ENCODE measurements at regions not wholly inside any gene's neighbourhood (a gene's known extent, or its start where the extent isn't known, plus 50 kb on each side); places are given as distances from the start of the nearest gene placed in this dataset.
"Not testable (repeated sequence)": the region's sequence is repeated elsewhere in the genome, so short reads cannot be mapped to it uniquely, and the experiment has no call there.

- DNase-seq: no peak
Observed at GRCh38 chr3:194028434-194029004, 107.4 kb upstream of the HES1 start.

DNA sequence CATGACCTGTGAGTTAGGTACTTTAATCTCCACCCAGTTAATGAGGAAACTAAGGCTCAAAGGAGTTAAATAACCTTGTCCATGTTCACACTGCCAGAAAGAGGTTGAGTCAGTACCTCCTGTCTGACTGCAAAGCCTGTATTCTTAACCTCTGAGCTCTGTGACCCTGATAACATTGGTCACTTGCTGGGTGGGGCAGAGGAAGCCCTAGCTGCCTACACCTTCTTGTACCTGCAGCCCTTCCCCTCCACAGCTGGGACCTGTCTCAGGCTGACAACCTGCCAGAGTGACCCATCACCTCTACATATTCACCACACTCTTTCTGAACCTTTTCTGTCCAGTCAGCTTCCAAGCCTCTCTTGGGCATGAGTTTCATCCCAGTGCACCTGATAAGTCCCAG is 106.1 kb upstream of the HES1 start:
- DNase-seq: no peak

- peak; percentile 25 to 35 for DNase-seq
Observed at GRCh38 chr3:194030372-194030771, 105.6 kb upstream of the HES1 start.

- DNase-seq: no peak
Observed at GRCh38 chr3:194031349-194031748, 104.6 kb upstream of the HES1 start.

DNA sequence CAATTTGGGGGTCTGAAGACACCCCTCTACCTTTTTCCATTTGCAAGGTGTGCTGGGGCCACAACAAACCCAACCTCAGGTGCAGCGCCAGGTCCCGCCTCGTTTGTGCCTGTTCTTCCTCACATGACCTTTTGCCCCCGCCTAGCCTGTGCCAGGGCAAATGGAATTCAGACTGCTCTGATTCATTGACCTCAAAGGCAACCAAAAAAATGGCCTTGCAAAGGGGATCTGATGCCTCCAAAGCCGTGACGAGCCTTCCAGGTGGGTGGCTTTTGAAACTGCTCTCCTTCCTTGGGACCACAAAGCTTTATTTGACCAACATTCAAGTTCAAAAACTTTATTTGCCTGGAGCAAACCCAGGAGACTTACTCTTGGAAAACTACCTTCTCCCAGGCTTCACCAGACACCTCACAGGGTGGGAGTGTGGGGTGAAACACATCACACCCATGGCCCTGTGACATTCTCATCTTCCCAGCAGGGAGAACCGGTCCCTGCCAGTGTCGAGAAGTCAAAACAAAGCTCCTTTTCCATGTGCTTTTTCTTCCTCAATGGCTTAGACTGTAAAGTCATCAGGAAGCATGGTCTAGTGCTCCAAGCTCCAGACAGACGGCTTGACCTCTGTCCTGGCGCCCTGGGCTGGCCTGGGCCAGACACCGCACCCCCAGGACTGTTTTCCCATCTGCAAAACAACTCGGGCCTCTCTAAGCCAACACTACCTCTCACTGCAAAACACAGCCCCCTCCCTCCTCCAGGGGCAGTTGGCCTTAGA is 103.9 kb upstream of the HES1 start:
- DNase-seq: no peak

GRCh38 chr3:194032828-194033435 is 103.0 kb upstream of the HES1 start:
- no peak for DNase-seq

- DNase-seq: no peak
Observed at GRCh38 chr3:194034346-194035336, 101.3 kb upstream of the HES1 start.

DNA sequence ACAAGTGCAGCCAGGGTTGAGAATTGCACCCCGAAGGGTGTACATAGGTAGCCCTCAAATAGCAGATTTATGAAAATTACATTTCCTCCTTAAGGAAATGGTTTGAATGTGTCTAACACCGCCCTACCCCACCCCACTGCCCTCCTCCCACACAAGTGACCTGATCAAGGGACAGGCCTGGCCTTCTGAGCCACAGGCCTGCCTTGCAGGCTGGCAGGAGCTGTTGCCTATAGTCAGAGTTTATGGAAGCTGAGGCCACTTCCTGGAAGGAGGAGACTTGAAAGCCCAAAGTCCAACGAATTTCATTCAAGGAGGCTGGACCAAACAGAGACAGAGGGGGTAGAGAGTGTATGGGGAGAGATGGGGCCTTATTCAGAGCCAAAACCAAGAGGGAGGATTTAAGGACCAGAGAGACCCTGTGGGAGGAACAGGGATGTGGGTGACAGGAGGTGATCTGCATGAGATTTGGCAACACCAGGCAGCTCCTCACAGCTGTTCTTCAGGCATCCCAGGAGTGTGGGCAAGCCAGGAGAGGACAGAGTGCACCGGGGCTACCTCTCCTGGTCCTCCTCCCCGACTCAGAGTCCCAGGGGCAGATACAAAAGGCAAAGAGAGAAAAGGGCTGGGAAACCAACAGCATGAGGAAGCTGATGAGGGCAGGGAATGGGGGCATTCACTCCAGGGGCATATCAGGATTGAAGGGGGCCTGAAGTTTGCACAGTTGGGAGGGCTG is 100.4 kb upstream of the HES1 start:
- DNase-seq: no peak

GRCh38 chr3:194036842-194037241 is 99.1 kb upstream of the HES1 start:
- no peak for DNase-seq

GRCh38 chr3:194038346-194038745 is 97.6 kb upstream of the HES1 start:
- DNase-seq: not testable (repeated sequence)

- DNase-seq: no peak
Observed at GRCh38 chr3:194038960-194039359, 97.0 kb upstream of the HES1 start.

GRCh38 chr3:194040516-194041273 is 95.3 kb upstream of the HES1 start:
- no peak for DNase-seq

DNA sequence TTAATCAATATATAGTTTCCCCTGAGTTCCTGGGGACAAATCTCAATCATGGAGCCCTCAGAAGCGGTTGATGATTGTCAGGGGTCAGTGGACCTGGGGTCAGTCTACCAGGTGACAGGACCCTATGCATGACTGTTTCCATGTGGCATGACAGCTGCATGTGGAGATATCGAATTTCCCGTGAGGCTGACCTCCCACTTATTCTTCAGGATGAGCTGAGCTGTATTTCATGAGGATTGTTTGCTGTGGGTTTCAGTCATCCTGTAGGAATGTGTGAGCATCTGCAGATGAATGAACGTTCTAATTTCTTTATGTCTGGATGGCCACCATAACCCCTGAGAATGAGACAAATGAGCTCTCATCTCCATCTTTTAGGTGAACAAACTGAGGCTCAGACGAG is 93.0 kb upstream of the HES1 start:
- DNase-seq: no peak

DNA sequence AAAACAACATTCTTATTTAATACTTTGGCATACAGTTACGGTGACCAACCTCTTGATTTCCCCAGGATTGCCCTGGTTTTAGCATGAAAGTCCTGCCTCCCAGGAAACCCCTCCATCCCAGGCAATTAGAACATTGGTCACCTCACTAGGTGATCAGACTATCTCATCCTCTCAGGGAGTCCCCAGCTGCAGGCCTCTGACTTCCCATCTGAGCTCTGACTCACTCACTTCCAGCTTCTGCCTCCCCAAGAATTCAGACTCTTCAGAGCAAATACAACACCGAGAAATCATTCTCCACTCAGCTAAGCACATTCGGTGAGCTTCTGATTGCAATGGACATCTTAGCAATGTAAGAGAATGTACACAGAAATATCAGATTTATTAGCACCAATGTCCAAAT is 92.4 kb upstream of the HES1 start:
- DNase-seq: no peak

DNA sequence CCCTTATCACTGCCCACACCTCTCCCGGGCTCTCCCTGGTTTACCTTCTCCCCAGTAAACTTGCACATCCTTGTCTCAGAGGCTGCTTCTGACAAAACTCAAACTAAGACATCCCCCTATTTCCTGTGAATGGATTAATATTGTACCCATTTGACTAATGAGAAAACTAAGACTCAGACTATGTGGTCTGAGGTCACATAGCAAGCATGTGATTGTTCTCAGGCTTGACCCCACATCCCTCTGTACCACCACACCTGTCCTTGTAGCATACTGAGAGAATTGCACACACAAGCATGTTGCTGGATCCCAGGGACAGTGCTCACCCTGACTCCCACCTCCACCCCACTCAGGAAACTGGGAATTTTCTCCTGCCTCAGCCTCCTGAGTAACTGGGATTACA is 90.7 kb upstream of the HES1 start:
- DNase-seq: no peak

DNA sequence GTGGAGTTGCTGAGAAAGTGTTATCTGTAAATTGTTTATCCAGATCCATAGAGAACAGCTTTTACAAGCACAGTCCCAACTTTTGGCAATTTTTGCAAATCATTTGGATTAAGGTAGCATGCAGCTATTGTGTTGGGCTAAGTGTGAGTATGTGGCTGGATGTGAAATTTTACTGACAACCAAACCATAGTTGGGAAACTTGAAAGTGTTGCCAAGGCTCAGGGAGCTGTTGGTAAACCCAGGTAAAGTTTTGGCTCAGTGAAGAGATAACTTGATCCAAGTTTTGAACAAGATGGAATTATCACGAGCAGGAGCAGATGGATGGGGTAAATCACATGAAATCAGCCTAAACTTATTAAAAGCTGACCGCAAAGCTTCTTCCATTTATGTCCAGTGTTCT is 90.0 kb upstream of the HES1 start:
- no peak for DNase-seq

DNA sequence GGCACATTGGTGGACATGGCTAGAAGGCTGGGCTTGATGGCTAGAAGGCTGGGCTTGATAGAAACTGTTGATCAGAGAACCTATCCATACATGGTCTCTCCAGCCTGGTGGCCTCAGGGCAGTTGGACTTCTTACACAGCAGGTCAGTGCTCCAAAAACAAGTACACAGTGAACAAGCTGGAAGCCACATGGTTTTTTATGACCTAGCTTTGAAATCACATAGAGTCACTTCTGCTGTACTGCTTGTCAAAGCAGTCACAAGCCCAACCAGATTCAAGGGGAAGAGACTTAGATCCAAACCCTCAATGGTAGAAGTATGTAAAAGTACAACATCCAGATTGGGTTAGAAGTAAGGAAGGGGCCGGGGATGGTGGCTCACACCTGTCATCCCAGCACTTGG is 89.4 kb upstream of the HES1 start:
- no peak for DNase-seq

DNA sequence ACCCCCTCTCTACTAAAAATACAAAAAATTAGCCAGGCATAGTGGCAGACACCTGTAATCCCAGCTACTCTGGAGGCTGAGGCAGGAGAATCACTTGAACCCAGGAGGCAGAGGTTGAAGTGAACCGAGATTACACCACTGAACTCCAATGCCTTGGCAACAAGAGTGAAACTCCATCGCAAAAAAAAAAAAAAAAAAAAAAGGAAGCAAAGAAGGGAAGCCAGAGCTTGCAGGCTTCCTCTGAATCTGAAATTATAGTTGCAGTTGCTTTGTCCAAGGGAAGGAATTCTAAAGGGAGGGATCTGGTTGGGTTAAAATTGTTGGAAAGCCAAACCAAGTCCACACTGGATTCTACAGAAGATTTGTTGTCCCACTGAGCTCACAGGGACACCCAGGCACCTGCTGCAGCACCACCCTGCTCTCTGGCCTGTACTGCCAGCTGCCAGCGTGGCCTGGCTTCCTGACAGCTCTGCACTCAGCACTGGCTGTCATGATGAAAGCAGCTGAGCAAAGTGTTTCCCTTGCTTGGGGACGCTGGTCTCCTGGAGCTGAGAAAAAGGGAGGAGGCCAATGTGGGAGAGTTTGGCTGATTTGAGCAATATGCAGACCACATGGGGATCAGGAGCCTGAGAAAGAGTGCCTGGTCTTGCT is 88.8 kb upstream of the HES1 start:
- DNase-seq: peak; percentile 69 to 73

DNA sequence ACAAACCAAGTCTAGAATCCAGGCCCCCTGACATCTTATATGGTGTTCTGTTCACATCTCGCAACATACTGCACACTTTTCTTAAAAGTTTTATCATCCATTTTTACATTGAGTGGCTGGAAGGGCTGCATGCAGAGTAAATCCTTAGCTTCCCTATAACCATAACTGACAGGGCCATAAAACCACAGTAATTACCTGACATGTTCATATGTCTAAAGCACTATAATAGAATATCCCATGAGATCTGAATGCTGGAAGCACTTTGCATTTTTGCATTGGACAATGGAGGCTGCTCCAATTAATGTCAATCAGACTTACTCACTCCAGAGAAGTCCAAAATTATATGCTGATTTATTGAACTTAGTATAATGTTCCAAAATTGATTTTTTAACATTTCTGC is 86.6 kb upstream of the HES1 start:
- no peak for DNase-seq

DNA sequence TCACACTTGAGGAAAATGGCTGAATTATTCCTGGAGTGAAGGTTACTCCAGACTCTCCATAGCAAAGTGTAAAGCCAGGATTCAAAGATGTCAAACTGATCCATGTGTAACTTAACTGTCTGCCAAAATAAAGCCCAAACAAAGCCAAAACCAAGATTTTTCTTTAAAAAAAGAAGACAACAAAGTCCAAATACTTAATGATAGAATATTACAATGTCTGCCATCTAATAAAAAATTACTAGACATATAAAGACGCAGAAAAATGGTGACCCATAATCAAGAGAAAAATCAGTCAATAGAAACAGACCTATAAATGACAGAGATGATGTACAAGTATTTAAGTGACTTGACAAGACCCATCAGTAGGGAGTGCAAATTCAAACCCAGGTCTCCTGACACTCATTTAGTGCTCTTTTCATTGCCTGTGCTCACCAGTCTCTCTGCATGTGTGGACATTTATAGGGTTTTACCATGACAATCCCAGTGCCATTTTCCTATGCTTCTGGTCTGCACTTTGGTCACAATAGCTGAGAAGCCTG is 85.1 kb upstream of the HES1 start:
- no peak for DNase-seq

Data from SHP77 (cell line).